GM19324 (cell line): ENCODE measurements at regions not wholly inside any gene's neighbourhood (a gene's known extent, or its start where the extent isn't known, plus 50 kb on each side); places are given as distances from the start of the nearest gene placed in this dataset.
"Not testable (repeated sequence)": the region's sequence is repeated elsewhere in the genome, so short reads cannot be mapped to it uniquely, and the experiment has no call there.

Experiments used
- ATAC-seq: cut with Tn5 transposase; IDR thresholded peaks from one replicate; pipeline ENCODE4 v1.9.1; 2021; ENCODE audit warnings: mild to moderate bottlenecking, moderate library complexity; ENCODE audit not compliant: unreplicated experiment, low FRiP score

GRCh38 chr5:68822796-68823195 is 271.0 kb upstream of the SLC30A5 start:
- no peak for ATAC-seq

- ATAC-seq = no peak
Measured at GRCh38 chr5:68823301-68823700, 270.5 kb upstream of the SLC30A5 start.

GRCh38 chr5:68830377-68830898 is 263.4 kb upstream of the SLC30A5 start:
- ATAC-seq = no peak

- ATAC-seq = no peak
Measured at GRCh38 chr5:68834491-68834981, 259.3 kb upstream of the SLC30A5 start.

- ATAC-seq = no peak
Measured at GRCh38 chr5:68838157-68838718, 255.6 kb upstream of the SLC30A5 start.

GRCh38 chr5:68839019-68839552 is 254.7 kb upstream of the SLC30A5 start:
- ATAC-seq = no peak

GRCh38 chr5:68843624-68844364 is 250.0 kb upstream of the SLC30A5 start:
- ATAC-seq = no peak

- no peak for ATAC-seq
Measured at GRCh38 chr5:68845131-68845530, 248.7 kb upstream of the SLC30A5 start.

- ATAC-seq = no peak
Measured at GRCh38 chr5:68846828-68847227, 247.0 kb upstream of the SLC30A5 start.

GRCh38 chr5:68848091-68848490 is 245.7 kb upstream of the SLC30A5 start:
- no peak for ATAC-seq

- no peak for ATAC-seq
Measured at GRCh38 chr5:68849103-68849502, 244.7 kb upstream of the SLC30A5 start.

- ATAC-seq = no peak
Measured at GRCh38 chr5:68849906-68850305, 243.9 kb upstream of the SLC30A5 start.

GRCh38 chr5:68861099-68861498 is 232.7 kb upstream of the SLC30A5 start:
- ATAC-seq = no peak

- ATAC-seq = no peak
Measured at GRCh38 chr5:68862560-68862959, 231.3 kb upstream of the SLC30A5 start.

- not testable (repeated sequence) for ATAC-seq
Measured at GRCh38 chr5:68865192-68865591, 228.6 kb upstream of the SLC30A5 start.

GRCh38 chr5:68872088-68872839 is 221.6 kb upstream of the SLC30A5 start:
- ATAC-seq = no peak

GRCh38 chr5:68873198-68873597 is 220.6 kb upstream of the SLC30A5 start:
- no peak for ATAC-seq

GRCh38 chr5:68875351-68875750 is 218.5 kb upstream of the SLC30A5 start:
- ATAC-seq = no peak

- no peak for ATAC-seq
Measured at GRCh38 chr5:68883436-68883835, 210.4 kb upstream of the SLC30A5 start.

GRCh38 chr5:68884144-68884754 is 209.6 kb upstream of the SLC30A5 start:
- no peak for ATAC-seq

- no peak for ATAC-seq
Measured at GRCh38 chr5:68884883-68885282, 208.9 kb upstream of the SLC30A5 start.
